Fibroblast of the conjunctiva (primary cell): ENCODE measurements at regions not wholly inside any gene's neighbourhood (a gene's known extent, or its start where the extent isn't known, plus 50 kb on each side); places are given as distances from the start of the nearest gene placed in this dataset.
"Not testable (repeated sequence)": the region's sequence is repeated elsewhere in the genome, so short reads cannot be mapped to it uniquely, and the experiment has no call there.

Experiments
- DNase-seq: peaks from one replicate; pipeline ENCODE4 v3.0.0-alpha.2; 2010; ENCODE audit warnings: low read depth

DNA sequence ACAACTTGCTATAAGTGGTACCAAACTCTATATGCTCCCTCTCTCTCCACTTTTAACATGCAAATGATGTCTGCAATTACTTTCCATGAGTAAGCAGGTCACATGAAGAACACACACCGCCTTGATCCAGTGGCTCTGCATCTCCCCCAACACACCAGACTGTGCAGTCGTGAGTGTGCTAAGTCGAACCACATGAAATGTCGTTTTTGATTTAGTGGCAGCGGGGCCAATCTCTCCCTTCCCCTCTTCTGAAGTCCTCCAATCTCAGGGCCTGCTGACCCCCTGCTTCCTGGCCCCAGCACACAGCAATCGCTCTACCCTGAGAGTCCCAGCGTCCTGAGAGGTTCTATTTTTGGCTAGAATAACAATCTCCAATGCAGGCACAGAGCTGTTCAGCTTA, 312.5 kb downstream of the SHQ1 start:
- no peak for DNase-seq

- no peak for DNase-seq
Observed at GRCh38 chr3:72533591-72534473, 314.4 kb downstream of the SHQ1 start.

- no peak for DNase-seq
Observed at GRCh38 chr3:72530426-72530825, 317.8 kb downstream of the SHQ1 start.

DNA sequence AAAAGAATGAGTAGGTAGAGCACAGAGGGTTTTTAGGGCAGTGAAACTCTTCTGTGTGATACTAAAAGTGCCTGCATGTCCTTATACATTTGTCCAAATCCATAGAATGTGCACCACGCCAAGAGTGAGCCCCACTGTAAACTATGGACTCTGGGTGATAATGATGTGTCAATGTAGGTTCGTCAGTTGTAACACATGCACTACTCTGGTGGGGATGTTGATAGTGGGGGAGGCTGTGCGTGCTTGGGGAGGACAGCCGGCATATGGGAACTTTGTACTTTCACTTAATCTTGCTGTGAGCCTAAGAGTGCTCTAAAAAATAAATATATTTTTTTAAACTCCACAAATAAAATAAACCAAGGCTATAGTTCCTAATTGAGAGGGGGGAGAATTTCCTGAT, 319.2 kb downstream of the SHQ1 start:
- DNase-seq: no peak

- DNase-seq: no peak
Observed at GRCh38 chr3:72523429-72524151, 324.7 kb downstream of the SHQ1 start.

DNA sequence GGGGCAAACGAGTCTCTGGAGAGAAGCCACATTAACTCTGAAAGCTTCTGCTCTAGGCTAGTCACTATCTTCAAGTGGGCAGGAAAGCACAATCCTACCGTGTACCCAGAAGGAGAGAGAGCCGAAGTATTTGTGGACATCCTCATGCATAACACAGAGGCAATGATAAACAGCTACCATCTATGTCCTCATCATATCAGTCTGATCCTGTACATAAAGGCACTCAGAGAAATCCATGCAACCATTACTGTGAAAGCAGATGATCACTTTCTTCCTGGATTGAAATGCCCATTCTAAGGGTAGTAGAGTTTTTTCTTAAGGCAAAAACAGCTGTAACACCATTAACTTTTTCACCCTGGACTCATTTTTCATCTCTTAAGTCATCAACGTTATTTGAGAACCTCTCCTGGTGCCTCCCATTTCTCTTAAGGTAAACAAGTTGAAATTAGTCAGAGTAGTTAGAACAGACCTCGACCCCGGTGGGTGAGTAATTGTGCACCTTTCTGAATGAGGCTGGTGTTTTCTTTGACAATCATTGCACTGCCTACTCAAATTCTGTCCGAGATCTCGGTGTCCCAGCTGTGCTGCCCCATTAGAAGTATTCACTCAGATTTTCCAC, 327.4 kb downstream of the SHQ1 start:
- peak; percentile 4 for DNase-seq

DNA sequence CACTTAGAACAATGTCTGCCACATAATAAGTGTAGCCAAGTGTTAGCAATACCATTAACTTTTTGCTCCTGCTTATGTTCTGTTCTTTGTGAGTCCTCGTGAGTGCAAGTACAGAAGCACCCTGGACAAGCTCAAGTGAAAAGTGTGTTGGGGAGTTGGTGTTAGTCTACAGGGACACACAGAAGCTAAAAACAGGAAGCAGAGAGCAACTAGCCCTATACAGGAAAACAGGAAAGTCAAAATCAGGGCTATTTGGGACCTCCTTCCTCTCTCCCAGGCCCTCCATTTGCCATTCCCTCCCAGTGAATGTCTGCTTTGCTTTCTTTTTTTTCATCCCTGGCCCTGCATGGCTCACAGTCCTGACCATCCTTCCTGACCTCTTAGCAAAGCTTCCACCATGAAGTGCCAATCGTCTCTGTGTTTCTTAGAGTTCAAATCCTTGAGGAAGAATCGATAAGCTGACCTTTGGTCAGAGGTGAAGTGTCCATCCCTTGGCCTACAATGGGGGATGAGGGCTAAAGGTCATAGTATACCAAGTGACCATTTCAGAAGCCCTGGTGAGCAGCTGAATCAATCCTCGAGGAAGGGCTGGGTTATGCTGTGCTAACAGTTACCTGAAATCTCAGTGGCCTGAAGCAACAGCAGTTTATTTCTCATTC, 328.2 kb downstream of the SHQ1 start:
- no peak for DNase-seq

GRCh38 chr3:72517921-72518424, 330.3 kb downstream of the SHQ1 start:
- peak; percentile 9 for DNase-seq

- no peak for DNase-seq
Observed at GRCh38 chr3:72517336-72517735, 330.9 kb downstream of the SHQ1 start.

GRCh38 chr3:72516361-72516760, 331.9 kb downstream of the SHQ1 start:
- no peak for DNase-seq

DNA sequence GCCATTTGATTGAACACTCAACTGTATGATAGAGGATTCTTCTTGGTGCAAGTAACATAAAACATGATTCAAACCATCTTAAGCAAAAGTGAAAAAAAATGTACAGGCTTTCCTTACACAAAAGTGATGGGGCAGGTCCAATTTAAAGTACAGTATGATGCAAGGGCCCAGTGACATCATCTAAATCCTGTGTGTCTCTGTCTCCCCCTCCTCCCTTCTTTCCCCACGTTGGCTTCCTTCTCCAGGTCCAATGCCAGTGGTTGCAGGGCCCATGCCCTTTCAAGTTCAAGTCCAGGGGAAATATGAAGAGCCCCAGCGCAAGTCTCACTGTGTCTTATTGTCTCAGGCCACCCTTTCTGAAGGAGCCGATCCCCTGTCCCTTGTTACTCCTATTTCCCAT, 332.3 kb downstream of the SHQ1 start:
- no peak for DNase-seq

- DNase-seq: no peak
Observed at GRCh38 chr3:72515281-72515680, 333.0 kb downstream of the SHQ1 start.

- no peak for DNase-seq
Observed at GRCh38 chr3:72510247-72510646, 338.0 kb downstream of the SHQ1 start.

- DNase-seq: no peak
Observed at GRCh38 chr3:72505539-72506405, 342.5 kb downstream of the SHQ1 start.

- DNase-seq: not testable (repeated sequence)
Observed at GRCh38 chr3:72497501-72497900, 350.7 kb downstream of the SHQ1 start.

DNA sequence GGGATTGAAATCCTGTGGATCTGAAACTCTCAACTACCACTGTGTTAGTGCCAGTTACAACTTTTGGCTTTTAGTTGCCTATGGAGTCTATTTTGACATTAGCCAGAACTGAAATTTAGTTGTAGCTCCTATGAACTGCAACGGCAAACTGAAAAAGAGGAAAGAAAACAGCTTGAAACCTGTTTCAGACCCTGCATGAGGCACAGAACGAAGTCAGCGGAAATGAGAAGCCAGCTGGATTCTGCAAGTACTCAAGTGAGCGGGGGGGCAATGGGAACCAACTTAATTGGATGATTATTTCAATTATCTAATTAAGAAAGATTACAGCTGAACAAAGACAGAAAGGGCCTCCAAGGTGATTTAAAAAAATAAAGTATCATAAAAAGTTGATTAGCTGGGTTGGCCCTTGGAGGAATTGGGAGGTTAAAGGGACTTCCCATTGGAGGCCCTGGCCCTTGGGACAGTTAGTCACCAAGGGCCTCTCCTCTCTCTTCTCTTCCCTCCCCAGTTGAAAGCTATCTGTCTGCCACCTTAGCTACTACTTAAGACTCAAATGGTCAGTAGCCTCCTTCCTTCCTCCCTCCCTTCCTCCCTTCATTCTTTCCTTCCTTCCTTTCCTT, 352.1 kb downstream of the SHQ1 start:
- no peak for DNase-seq

- peak; percentile 12 for DNase-seq
Observed at GRCh38 chr3:72494626-72495025, 353.6 kb downstream of the SHQ1 start.

DNA sequence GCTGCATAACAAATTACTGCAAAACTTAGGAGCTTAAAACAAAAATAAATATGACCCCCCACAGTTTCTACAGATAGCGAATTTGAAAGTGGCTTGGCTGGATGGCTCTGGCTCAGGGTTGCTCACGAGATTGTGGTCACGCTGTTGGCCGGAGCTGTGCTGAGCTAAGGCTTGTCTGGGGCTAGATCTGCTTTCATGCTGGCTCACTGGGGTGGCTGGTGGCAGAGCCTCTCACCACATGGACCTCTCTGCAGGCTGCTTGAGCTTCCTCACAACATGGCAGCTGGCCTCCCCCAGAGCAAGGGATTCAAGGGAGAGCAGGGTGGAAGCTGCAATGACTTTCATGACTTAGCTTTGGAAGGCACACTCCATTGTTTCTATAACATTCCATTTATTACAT, 354.1 kb downstream of the SHQ1 start:
- DNase-seq: no peak

DNA sequence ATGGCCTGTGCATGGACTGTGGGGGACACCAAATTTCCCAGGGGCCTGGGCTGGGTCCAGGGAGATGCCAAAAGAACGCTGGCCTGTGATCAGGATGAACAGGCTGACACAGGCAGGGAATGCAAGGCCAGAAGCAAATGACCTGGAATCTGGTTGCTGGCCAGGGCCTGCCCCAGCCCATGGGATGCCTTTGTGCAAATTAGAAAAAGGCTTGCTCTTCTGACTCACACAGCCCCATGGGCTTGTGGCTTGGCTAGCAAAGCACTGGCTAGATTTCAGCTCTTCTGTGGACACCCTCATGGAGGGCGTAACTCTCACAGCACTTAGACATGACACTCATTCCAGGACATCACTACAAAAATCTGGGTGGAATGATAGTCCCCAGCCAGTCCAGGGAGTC, 356.0 kb downstream of the SHQ1 start:
- peak; percentile 90 for DNase-seq

DNA sequence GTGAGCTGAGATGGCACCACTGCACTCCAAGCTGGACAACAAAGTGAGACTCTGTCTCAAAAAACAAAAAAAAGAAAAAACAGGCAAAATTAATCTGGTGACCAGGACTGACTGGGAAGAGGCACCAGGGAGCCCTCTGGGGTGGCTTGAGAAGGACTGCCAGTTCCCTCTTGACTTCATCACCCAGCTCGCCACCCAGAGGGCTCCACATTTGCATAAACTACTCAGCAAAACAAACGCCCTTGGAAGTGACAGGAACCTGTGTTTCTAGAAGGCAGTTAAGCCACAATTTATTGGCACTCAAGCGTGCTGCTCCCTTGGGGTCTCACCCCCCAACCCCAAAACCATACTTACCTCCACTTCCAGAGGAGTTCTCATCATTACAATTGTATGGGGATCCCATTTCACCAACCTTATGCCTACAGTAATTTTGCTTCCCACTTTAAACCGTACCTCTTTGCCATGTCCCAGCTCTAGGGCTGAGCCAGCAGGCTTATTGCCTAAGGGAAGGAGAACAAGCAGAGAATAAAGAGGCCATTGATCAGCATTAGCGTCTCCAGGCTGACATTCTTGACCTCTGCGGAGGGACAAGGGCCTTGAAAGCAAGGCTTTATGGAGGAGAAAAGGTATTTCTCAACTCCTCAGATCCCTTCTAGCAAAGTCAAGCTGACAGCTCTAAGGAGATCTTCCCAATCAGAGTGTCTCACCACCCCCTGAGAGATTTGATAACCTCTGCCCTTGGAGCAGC, 357.4 kb downstream of the SHQ1 start:
- DNase-seq: no peak
